BLaER1 treated with 17β-estradiol and CSF1 and Interleukin-3, amounts not matched to agents 10 nM and 100 nM (cell line): ENCODE measurements at regions not wholly inside any gene's neighbourhood (a gene's known extent, or its start where the extent isn't known, plus 50 kb on each side); places are given as distances from the start of the nearest gene placed in this dataset.

Experiments used
- H3K27ac ChIP-seq, 11 experiments: shearing (Covaris generic); formaldehyde crosslinking; 2 replicates each; pipeline ENCODE4 v1.8.1; 2022
- H3K27me3 ChIP-seq, 11 experiments: shearing (Covaris generic); formaldehyde crosslinking; 2 replicates each; pipeline ENCODE4 v1.8.1; 2022
- H3K36me3 ChIP-seq, 11 experiments: shearing (Covaris generic); formaldehyde crosslinking; 2 replicates each; pipeline ENCODE4 v1.8.1; 2022
- H3K4me1 ChIP-seq, 10 experiments: shearing (Covaris generic); formaldehyde crosslinking; 2 replicates each; pipeline ENCODE4 v1.8.1; 2022
- H3K4me2 ChIP-seq, 11 experiments: shearing (Covaris generic); formaldehyde crosslinking; 2 replicates each; pipeline ENCODE4 v1.8.1; 2022
- H3K4me3 ChIP-seq, 10 experiments: shearing (Covaris generic); formaldehyde crosslinking; 2 replicates each; pipeline ENCODE4 v1.8.1; 2022
- H3K9ac ChIP-seq, 11 experiments: shearing (Covaris generic); formaldehyde crosslinking; 2 replicates each; pipeline ENCODE4 v1.8.1; 2022
- H3K9me3 ChIP-seq, 11 experiments: shearing (Covaris generic); formaldehyde crosslinking; replicated peaks in 1 of 11; 2 replicates each; pipeline ENCODE4 v1.8.1; 2022
- H4K20me1 ChIP-seq, 11 experiments: shearing (Covaris generic); formaldehyde crosslinking; 2 replicates each; pipeline ENCODE4 v1.8.1; 2022
- Cebpa-rat ChIP-seq, 11 experiments: shearing (Covaris generic); IDR thresholded peaks; 2 replicates each; pipeline ENCODE4 v1.8.1; 2022

- no peak overlapping the region for H3K4me2 ChIP-seq
- H3K4me3 ChIP-seq = no peak overlapping the region
- no peak overlapping the region for H3K27ac ChIP-seq
- no peaks in the 10 kb centered on the region for H3K36me3 ChIP-seq
- H3K4me1 ChIP-seq = peaks cover 0 to 10% (median 7%) of the 10 kb centered on the region in 10 experiments; a peak in 13 of 20 replicates
- no peaks in the 10 kb centered on the region for H4K20me1 ChIP-seq
- H3K9ac ChIP-seq = no peak overlapping the region
- H3K9me3 ChIP-seq = no peaks in the 10 kb centered on the region
- TF ChIP-seq Cebpa-rat (IDR thresholded peaks at IDR 0.05) = no peak
- H3K27me3 ChIP-seq = no peaks in the 10 kb centered on the region
Observed at GRCh38 chr11:115765803-115766239, 261.6 kb upstream of the CADM1 start.

DNA sequence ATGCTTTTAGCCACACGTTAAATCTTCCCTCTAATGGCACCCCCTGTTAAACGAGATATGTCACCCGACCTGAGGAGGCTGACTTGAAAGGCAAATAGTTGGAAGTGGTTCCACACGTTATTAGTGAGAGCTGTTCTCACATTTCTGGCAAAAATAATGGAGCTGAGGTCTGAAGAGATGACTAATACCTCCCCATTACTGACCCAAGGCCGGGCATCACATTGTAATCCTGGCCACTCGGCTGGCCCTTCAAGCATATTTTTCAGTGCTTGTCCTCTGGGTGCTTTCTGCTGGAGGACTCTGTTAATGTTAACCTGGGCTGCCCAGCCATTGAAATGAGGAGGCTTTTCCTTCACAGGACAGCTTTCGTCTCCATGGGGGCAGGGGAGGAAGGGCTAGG, 260.0 kb upstream of the CADM1 start:
- Histone ChIP-seq H3K9me3 (peaks cover 0 to 8% (median 6%) of the 10 kb centered on the region in 11 experiments; a peak in 12 of 22 replicates), H3K27me3 (no peaks in the 10 kb centered on the region), H3K4me1 (peaks cover 0 to 13% (median 7%) of the 10 kb centered on the region in 10 experiments; a peak in 13 of 20 replicates), H3K4me2 (no peak overlapping the region), H3K4me3 (no peak overlapping the region), H4K20me1 (no peaks in the 10 kb centered on the region), H3K27ac (no peak overlapping the region), H3K36me3 (no peaks in the 10 kb centered on the region), H3K9ac (no peak overlapping the region)
- no peak for TF ChIP-seq Cebpa-rat (IDR thresholded peaks at IDR 0.05)

DNA sequence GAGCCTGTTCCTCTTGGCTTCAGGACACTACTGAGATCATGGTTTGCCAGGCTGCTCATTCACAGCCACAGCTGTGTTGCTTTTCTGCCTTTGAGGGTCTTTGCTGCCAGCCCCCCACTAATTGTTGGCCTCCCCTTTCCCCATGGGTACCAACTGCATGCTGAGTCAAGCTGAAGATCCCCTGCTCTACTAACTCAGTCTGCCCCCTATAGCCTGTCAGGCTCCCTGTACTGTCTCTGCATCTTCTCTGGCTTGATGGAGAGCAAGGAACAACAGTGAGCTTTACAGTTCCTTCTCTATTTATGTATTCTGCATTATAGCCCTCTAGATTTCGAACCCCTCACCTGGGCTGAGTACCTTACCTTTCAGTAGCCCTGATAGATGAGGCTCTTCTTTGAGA, 257.6 kb upstream of the CADM1 start:
- peaks cover 0 to 8% (median 6%) of the 10 kb centered on the region in 11 experiments; a peak in 12 of 22 replicates for H3K9me3 ChIP-seq
- no peaks in the 10 kb centered on the region for H4K20me1 ChIP-seq
- H3K4me2 ChIP-seq = peak overlapping the region in 1 of 11 experiments; percentile 47; a peak in 2 of 22 replicates
- H3K36me3 ChIP-seq = no peaks in the 10 kb centered on the region
- H3K4me3 ChIP-seq = no peak overlapping the region
- no peak overlapping the region for H3K27ac ChIP-seq
- no peak overlapping the region for H3K9ac ChIP-seq
- no peaks in the 10 kb centered on the region for H3K27me3 ChIP-seq
- peaks cover 0 to 13% (median 0%) of the 10 kb centered on the region in 10 experiments; a peak in 2 of 20 replicates for H3K4me1 ChIP-seq
- TF ChIP-seq Cebpa-rat (IDR thresholded peaks at IDR 0.05) = no peak

- Histone ChIP-seq H3K36me3 (no peaks in the 10 kb centered on the region), H3K27me3 (no peaks in the 10 kb centered on the region), H3K9ac (no peak overlapping the region), H3K4me3 (no peak overlapping the region), H3K4me1 (peaks cover 0 to 13% (median 0%) of the 10 kb centered on the region in 10 experiments; a peak in 2 of 20 replicates), H3K27ac (no peak overlapping the region), H3K4me2 (peak overlapping the region in 2 of 11 experiments; percentile 6 to 47; a peak in 3 of 22 replicates), H4K20me1 (no peaks in the 10 kb centered on the region), H3K9me3 (peaks cover 0 to 8% (median 6%) of the 10 kb centered on the region in 11 experiments; a peak in 12 of 22 replicates)
- no peak for TF ChIP-seq Cebpa-rat (IDR thresholded peaks at IDR 0.05)
Observed at GRCh38 chr11:115761348-115761747, 257.1 kb upstream of the CADM1 start.

DNA sequence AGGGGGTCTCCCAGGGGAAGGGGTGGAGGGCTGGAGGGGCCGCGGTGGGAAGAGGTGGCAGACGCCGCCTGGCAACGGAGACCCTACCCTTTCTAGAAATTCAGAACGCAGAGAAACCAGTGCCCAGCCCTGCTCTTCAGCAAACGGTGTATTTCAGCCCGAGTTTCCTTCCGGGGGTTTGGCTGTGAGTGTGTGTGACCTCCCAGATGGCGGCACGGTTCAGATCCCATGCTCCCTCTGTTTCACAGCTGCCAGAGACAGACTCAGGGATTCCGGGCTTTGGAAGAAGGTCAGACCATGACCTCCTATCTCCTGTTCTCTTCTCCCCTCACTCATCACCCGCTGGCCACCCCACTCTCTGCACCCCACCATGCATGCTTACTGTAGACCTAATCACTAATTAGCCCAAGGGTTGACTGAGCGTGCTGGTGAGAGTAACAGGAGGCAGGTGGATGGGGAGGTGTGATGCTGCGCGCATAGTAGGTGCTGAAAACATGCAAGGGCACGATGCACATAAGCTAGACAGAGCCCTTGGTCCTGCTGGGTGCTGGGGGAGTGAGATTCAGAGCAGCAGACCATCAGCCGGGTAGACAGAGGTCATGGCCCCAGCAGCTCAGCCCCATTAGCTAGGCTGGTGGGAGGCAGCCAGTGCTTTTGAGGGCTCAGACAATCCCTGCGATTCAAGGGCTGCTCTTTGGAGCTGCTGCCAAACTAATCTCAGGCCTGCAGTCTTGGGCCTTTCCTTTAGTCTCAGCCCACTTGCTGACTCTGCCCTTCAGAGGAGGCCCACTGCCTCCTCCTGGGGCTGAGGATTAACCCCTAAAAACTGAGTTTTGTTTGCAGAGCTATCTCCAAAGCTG, 256.5 kb upstream of the CADM1 start:
- peaks cover 0 to 13% (median 0%) of the 10 kb centered on the region in 10 experiments; a peak in 2 of 20 replicates for H3K4me1 ChIP-seq
- no peaks in the 10 kb centered on the region for H3K36me3 ChIP-seq
- H3K4me3 ChIP-seq = no peak overlapping the region
- H3K4me2 ChIP-seq = peak overlapping the region in 2 of 11 experiments; percentile 6 to 47; a peak in 3 of 22 replicates
- H3K27me3 ChIP-seq = no peaks in the 10 kb centered on the region
- peaks cover 0 to 8% (median 6%) of the 10 kb centered on the region in 11 experiments; a peak in 12 of 22 replicates for H3K9me3 ChIP-seq
- no peak overlapping the region for H3K27ac ChIP-seq
- no peaks in the 10 kb centered on the region for H4K20me1 ChIP-seq
- no peak overlapping the region for H3K9ac ChIP-seq
- TF ChIP-seq Cebpa-rat (IDR thresholded peaks at IDR 0.05) = no peak

GRCh38 chr11:115759622-115760460, 255.6 kb upstream of the CADM1 start:
- no peaks in the 10 kb centered on the region for H3K36me3 ChIP-seq
- no peak overlapping the region for H3K4me2 ChIP-seq
- peaks cover 0 to 13% (median 0%) of the 10 kb centered on the region in 10 experiments; a peak in 2 of 20 replicates for H3K4me1 ChIP-seq
- H3K4me3 ChIP-seq = no peak overlapping the region
- H3K9ac ChIP-seq = no peak overlapping the region
- peaks cover 0 to 8% (median 6%) of the 10 kb centered on the region in 11 experiments; a peak in 12 of 22 replicates for H3K9me3 ChIP-seq
- TF ChIP-seq Cebpa-rat (IDR thresholded peaks at IDR 0.05) = no peak
- H4K20me1 ChIP-seq = no peaks in the 10 kb centered on the region
- no peaks in the 10 kb centered on the region for H3K27me3 ChIP-seq
- no peak overlapping the region for H3K27ac ChIP-seq

GRCh38 chr11:115758011-115758410, 253.8 kb upstream of the CADM1 start:
- Histone ChIP-seq H3K4me3 (no peak overlapping the region), H3K27me3 (no peaks in the 10 kb centered on the region), H3K4me1 (peaks cover 0 to 13% (median 0%) of the 10 kb centered on the region in 10 experiments; a peak in 2 of 20 replicates), H3K27ac (no peak overlapping the region), H3K9ac (no peak overlapping the region), H4K20me1 (no peaks in the 10 kb centered on the region), H3K9me3 (peaks cover 0 to 8% (median 6%) of the 10 kb centered on the region in 11 experiments; a peak in 12 of 22 replicates), H3K36me3 (no peaks in the 10 kb centered on the region), H3K4me2 (no peak overlapping the region)
- TF ChIP-seq Cebpa-rat (IDR thresholded peaks at IDR 0.05) = no peak

GRCh38 chr11:115751243-115752015, 247.2 kb upstream of the CADM1 start:
- Histone ChIP-seq H3K4me2 (no peak overlapping the region), H3K9ac (no peak overlapping the region), H3K27me3 (no peaks in the 10 kb centered on the region), H3K9me3 (no peaks in the 10 kb centered on the region), H3K4me1 (no peaks in the 10 kb centered on the region), H3K27ac (no peak overlapping the region), H3K4me3 (no peak overlapping the region), H4K20me1 (no peaks in the 10 kb centered on the region), H3K36me3 (no peaks in the 10 kb centered on the region)
- TF ChIP-seq Cebpa-rat (IDR thresholded peaks at IDR 0.05) = no peak
